ENCODE measurements at regions not wholly inside any gene's neighbourhood (a gene's known extent, or its start where the extent isn't known, plus 50 kb on each side); places are given as distances from the start of the nearest gene placed in this dataset.

DNA sequence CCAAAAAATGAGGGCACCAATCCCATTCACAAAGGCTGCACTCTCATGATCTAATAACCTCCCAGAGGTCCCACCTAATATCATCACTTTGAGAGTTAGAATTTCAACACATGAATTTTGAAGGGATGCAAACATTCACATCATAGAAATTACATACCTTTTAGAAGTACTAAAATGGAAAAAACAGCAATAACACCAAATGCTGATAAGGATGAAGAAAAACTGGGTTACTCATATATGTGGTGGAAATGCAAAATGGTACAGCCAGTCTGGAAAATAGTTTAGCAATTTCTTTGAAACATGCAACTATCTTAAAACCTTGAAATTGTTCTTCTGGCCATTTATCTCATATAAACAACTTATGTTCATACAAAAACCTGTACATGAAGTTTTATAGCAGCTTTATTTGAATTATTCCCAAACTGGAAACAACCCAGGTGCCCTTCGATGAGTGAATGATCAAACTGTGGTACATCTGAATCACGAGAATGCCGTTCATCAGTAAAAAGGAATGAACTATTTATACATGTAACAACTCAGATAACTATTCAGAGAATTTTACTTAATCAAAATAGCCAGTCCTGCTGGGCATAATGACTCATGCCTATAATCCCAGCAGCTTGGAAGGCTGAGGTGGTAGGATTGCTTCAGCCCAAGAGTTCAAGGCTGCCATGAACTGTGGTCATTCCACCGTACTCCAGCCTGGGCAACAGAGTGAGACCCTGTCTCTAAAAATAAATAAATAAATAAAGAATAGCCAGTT lies 109.4 kb upstream of the SSTR1 start:
- no peaks in the 10 kb centered on the region for H3K79me2 ChIP-seq (replicated peaks; ENCODE audit: insufficient read depth, low read length)
- no peaks in the 10 kb centered on the region for H3K9me2 ChIP-seq (ENCODE audit: insufficient read depth, low read length)
- no peaks in the 10 kb centered on the region for H3K27me3 ChIP-seq (ENCODE audit: insufficient read depth, low read depth, low read length)
- H2AFZ ChIP-seq (ENCODE audit: low read depth, low read length), result no peak overlapping the region
- no peak for TF ChIP-seq SMC3 (conservative IDR thresholded peaks at IDR 0.05; ENCODE audit: poor library complexity)
- TF ChIP-seq EZH2 (IDR thresholded peaks at IDR 0.05; ENCODE audit: borderline replicate concordance, insufficient read depth, low read length, poor library complexity, severe bottlenecking), result no peak
- TF ChIP-seq EP300 (conservative IDR thresholded peaks at IDR 0.05; ENCODE audit: poor library complexity, severe bottlenecking), result no peak
- TF ChIP-seq, protein P1, sequence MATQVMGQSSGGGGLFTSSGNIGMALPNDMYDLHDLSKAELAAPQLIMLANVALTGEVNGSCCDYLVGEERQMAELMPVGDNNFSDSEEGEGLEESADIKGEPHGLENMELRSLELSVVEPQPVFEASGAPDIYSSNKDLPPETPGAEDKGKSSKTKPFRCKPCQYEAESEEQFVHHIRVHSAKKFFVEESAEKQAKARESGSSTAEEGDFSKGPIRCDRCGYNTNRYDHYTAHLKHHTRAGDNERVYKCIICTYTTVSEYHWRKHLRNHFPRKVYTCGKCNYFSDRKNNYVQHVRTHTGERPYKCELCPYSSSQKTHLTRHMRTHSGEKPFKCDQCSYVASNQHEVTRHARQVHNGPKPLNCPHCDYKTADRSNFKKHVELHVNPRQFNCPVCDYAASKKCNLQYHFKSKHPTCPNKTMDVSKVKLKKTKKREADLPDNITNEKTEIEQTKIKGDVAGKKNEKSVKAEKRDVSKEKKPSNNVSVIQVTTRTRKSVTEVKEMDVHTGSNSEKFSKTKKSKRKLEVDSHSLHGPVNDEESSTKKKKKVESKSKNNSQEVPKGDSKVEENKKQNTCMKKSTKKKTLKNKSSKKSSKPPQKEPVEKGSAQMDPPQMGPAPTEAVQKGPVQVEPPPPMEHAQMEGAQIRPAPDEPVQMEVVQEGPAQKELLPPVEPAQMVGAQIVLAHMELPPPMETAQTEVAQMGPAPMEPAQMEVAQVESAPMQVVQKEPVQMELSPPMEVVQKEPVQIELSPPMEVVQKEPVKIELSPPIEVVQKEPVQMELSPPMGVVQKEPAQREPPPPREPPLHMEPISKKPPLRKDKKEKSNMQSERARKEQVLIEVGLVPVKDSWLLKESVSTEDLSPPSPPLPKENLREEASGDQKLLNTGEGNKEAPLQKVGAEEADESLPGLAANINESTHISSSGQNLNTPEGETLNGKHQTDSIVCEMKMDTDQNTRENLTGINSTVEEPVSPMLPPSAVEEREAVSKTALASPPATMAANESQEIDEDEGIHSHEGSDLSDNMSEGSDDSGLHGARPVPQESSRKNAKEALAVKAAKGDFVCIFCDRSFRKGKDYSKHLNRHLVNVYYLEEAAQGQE (IDR thresholded peaks at IDR 0.05; ENCODE audit: borderline replicate concordance), result no peak
- no peak for TF ChIP-seq TAF1 (IDR thresholded peaks at IDR 0.05; ENCODE audit: low read depth)
- TF ChIP-seq, protein P2, sequence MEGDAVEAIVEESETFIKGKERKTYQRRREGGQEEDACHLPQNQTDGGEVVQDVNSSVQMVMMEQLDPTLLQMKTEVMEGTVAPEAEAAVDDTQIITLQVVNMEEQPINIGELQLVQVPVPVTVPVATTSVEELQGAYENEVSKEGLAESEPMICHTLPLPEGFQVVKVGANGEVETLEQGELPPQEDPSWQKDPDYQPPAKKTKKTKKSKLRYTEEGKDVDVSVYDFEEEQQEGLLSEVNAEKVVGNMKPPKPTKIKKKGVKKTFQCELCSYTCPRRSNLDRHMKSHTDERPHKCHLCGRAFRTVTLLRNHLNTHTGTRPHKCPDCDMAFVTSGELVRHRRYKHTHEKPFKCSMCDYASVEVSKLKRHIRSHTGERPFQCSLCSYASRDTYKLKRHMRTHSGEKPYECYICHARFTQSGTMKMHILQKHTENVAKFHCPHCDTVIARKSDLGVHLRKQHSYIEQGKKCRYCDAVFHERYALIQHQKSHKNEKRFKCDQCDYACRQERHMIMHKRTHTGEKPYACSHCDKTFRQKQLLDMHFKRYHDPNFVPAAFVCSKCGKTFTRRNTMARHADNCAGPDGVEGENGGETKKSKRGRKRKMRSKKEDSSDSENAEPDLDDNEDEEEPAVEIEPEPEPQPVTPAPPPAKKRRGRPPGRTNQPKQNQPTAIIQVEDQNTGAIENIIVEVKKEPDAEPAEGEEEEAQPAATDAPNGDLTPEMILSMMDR (IDR thresholded peaks at IDR 0.05; ENCODE audit: poor library complexity, severe bottlenecking), result no peak
- TF ChIP-seq RAD21 (conservative IDR thresholded peaks at IDR 0.05), result no peak
- TF ChIP-seq MXI1 (conservative IDR thresholded peaks at IDR 0.05; ENCODE audit: poor library complexity, severe bottlenecking), result no peak
- TF ChIP-seq POLR2AphosphoS5 (IDR thresholded peaks at IDR 0.05), result no peak
- H3K9ac ChIP-seq (ENCODE audit: low read length), result no peak overlapping the region
- H3K27ac ChIP-seq (ENCODE audit: low read length), result no peak overlapping the region
- no peaks in the 10 kb centered on the region for H4K20me1 ChIP-seq (ENCODE audit: insufficient read depth)
- peaks cover 5% of the 10 kb centered on the region for H3K9me3 ChIP-seq (ENCODE audit: low read length)
- no peak overlapping the region for H3K4me2 ChIP-seq (ENCODE audit: low read length)
- no peaks in the 10 kb centered on the region for H3F3A ChIP-seq (ENCODE audit: insufficient read depth, low read length, poor library complexity, severe bottlenecking)
- no peak overlapping the region for H3K4me3 ChIP-seq (ENCODE audit: low read length)
- H3K36me3 ChIP-seq (ENCODE audit: insufficient read depth, low read length), result no peaks in the 10 kb centered on the region

DNA sequence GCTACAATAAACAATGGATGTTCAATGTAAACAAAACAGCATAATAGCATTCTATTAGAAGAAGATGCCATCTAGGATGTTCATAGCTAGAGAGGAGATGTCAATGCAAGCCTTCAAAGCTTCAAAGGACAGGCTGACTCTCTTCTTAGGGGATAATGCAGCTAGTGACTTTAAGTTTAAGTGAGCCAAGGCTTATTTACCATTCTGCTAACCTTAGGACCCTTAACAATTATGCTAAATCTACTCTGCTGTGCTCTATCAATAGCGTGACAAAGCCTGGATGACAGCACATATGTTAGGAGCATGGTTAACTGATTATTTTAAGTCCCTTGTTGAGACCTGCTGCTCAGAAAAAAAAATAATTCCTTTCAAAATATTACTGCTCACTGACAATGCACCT lies 106.0 kb upstream of the SSTR1 start:
- H3K4me2 ChIP-seq (ENCODE audit: low read length), result no peak overlapping the region
- H3K9me2 ChIP-seq (ENCODE audit: insufficient read depth, low read length), result no peaks in the 10 kb centered on the region
- H3K79me2 ChIP-seq (replicated peaks; ENCODE audit: insufficient read depth, low read length), result no peaks in the 10 kb centered on the region
- no peak overlapping the region for H3K4me3 ChIP-seq (ENCODE audit: low read length)
- H3K36me3 ChIP-seq (ENCODE audit: insufficient read depth, low read length), result no peaks in the 10 kb centered on the region
- no peaks in the 10 kb centered on the region for H3F3A ChIP-seq (ENCODE audit: insufficient read depth, low read length, poor library complexity, severe bottlenecking)
- H4K20me1 ChIP-seq (ENCODE audit: insufficient read depth), result no peaks in the 10 kb centered on the region
- no peak overlapping the region for H2AFZ ChIP-seq (ENCODE audit: low read depth, low read length)
- H3K9me3 ChIP-seq (ENCODE audit: low read length), result peaks cover 5% of the 10 kb centered on the region
- no peaks in the 10 kb centered on the region for H3K27me3 ChIP-seq (ENCODE audit: insufficient read depth, low read depth, low read length)
- TF ChIP-seq, protein P1 (IDR thresholded peaks at IDR 0.05; ENCODE audit: borderline replicate concordance), result no peak
- TF ChIP-seq POLR2AphosphoS5 (IDR thresholded peaks at IDR 0.05) (no peak), EP300 (conservative IDR thresholded peaks at IDR 0.05; ENCODE audit: poor library complexity, severe bottlenecking) (no peak), TAF1 (IDR thresholded peaks at IDR 0.05; ENCODE audit: low read depth) (no peak), RAD21 (conservative IDR thresholded peaks at IDR 0.05) (no peak), MXI1 (conservative IDR thresholded peaks at IDR 0.05; ENCODE audit: poor library complexity, severe bottlenecking) (no peak), EZH2 (IDR thresholded peaks at IDR 0.05; ENCODE audit: borderline replicate concordance, insufficient read depth, low read length, poor library complexity, severe bottlenecking) (no peak), SMC3 (conservative IDR thresholded peaks at IDR 0.05; ENCODE audit: poor library complexity) (no peak)
- TF ChIP-seq, protein P2 (IDR thresholded peaks at IDR 0.05; ENCODE audit: poor library complexity, severe bottlenecking), result no peak
- H3K9ac ChIP-seq (ENCODE audit: low read length), result no peak overlapping the region
- no peak overlapping the region for H3K27ac ChIP-seq (ENCODE audit: low read length)

All from neural cell (in vitro differentiated cells).